SK-N-SH (cell line): ENCODE measurements at regions not wholly inside any gene's neighbourhood (a gene's known extent, or its start where the extent isn't known, plus 50 kb on each side); places are given as distances from the start of the nearest gene placed in this dataset.

Experiments
- CTCF ChIP-seq: fragments of 200-600 bp; sonication (generic); IDR thresholded peaks from 2 replicates; pipeline ENCODE4 v1.6.1; 2017; ENCODE audit warnings: antibody characterized with exemption, mild to moderate bottlenecking, moderate library complexity
- MAX ChIP-seq: IDR thresholded peaks from 2 replicates; pipeline ENCODE4 v1.4.0; 2012; ENCODE audit warnings: low read depth
- ZBTB33 ChIP-seq: IDR thresholded peaks from 2 replicates; pipeline ENCODE4 v1.4.0; 2012; ENCODE audit warnings: low read depth, borderline replicate concordance

GRCh38 chr15:31516440-31516839 is 189.8 kb downstream of the KLF13 start:
- no peak for TF ChIP-seq CTCF
- TF ChIP-seq ZBTB33: no peak
- TF ChIP-seq MAX: no peak
